HL-60 (cell line): ENCODE measurements at regions not wholly inside any gene's neighbourhood (a gene's known extent, or its start where the extent isn't known, plus 50 kb on each side); places are given as distances from the start of the nearest gene placed in this dataset.

Experiments used
- DNase-seq, 2 experiments: peaks; one replicate each; pipeline ENCODE4 v3.0.0-alpha.2; 2010 to 2020; ENCODE audit warnings: low read depth in 1 of 2, low spot score in 1 of 2
- H3K27ac ChIP-seq: fragments of 250-450 bp; sonication (Bioruptor Pico); replicated peaks from 2 replicates; pipeline ENCODE4 v1.5.1; 2020; ENCODE audit warnings: mild to moderate bottlenecking, moderate library complexity
- H3K27me3 ChIP-seq: fragments of 250-450 bp; sonication (Bioruptor Pico); 2 replicates; pipeline ENCODE4 v1.5.1; 2021; ENCODE audit warnings: mild to moderate bottlenecking, moderate library complexity; ENCODE audit not compliant: insufficient read depth, poor library complexity, severe bottlenecking
- H3K4me3 ChIP-seq: replicated peaks from 2 replicates; pipeline ENCODE4 v1.5.1; 2011; ENCODE audit warnings: mild to moderate bottlenecking, control low read depth, low read length; ENCODE audit not compliant: insufficient read depth
- CTCF ChIP-seq: IDR thresholded peaks from one replicate; pipeline ENCODE4 v1.5.1; 2011; ENCODE audit warnings: low read length, control low read depth, inconsistent platforms; ENCODE audit not compliant: insufficient read depth
- GABPA ChIP-seq: IDR thresholded peaks from 2 replicates; pipeline ENCODE4 v1.6.1; 2012; ENCODE audit warnings: low read depth
- POLR2AphosphoS5 ChIP-seq: IDR thresholded peaks from 2 replicates; pipeline ENCODE4 v1.6.1; 2012; ENCODE audit warnings: low read depth
- REST ChIP-seq: IDR thresholded peaks from 2 replicates; pipeline ENCODE4 v1.6.1; 2012; ENCODE audit warnings: low read depth; ENCODE audit not compliant: insufficient replicate concordance
- SPI1 ChIP-seq: IDR thresholded peaks from 2 replicates; pipeline ENCODE4 v1.6.1; 2012; ENCODE audit warnings: low read depth, mild to moderate bottlenecking, borderline replicate concordance

- peak; percentile 13 to 52 for DNase-seq
- Histone ChIP-seq H3K4me3 (no peak overlapping the region), H3K27ac (no peak overlapping the region), H3K27me3 (no peaks in the 10 kb centered on the region)
- TF ChIP-seq SPI1 (no peak), REST (no peak), CTCF (peak; percentile 59), POLR2AphosphoS5 (no peak), GABPA (no peak)
Observed at GRCh38 chr3:163490119-163490518, 1588.2 kb downstream of the SI start.

- no peak for TF ChIP-seq GABPA
- no peak for TF ChIP-seq REST
- no peak for TF ChIP-seq POLR2AphosphoS5
- TF ChIP-seq CTCF = no peak
- TF ChIP-seq SPI1 = no peak
- Histone ChIP-seq H3K27me3 (no peaks in the 10 kb centered on the region), H3K4me3 (no peak overlapping the region), H3K27ac (no peak overlapping the region)
- DNase-seq = no peak
Observed at GRCh38 chr3:163482695-163483094, 1595.6 kb downstream of the SI start.

- no peak for TF ChIP-seq POLR2AphosphoS5
- no peak for TF ChIP-seq CTCF
- no peak for TF ChIP-seq SPI1
- no peak for TF ChIP-seq GABPA
- TF ChIP-seq REST = no peak
- no peak for DNase-seq
- H3K27me3 ChIP-seq = no peaks in the 10 kb centered on the region
Observed at GRCh38 chr3:163481738-163482137, 1596.6 kb downstream of the SI start.

More at GRCh38 chr3:163481738-163482137, 1596.6 kb downstream of the SI start:
- no peak overlapping the region for H3K4me3 ChIP-seq
- H3K27ac ChIP-seq = no peak overlapping the region
